Stimulated activated naive CD4-positive, alpha-beta T cell (primary cell): ENCODE measurements at regions not wholly inside any gene's neighbourhood (a gene's known extent, or its start where the extent isn't known, plus 50 kb on each side); places are given as distances from the start of the nearest gene placed in this dataset.
"Not testable (repeated sequence)": the region's sequence is repeated elsewhere in the genome, so short reads cannot be mapped to it uniquely, and the experiment has no call there.

Experiments
- DNase-seq, 6 experiments: peaks; one replicate each; lab custom pipeline; 2025; lab: John Stamatoyannopoulos, UW

DNA sequence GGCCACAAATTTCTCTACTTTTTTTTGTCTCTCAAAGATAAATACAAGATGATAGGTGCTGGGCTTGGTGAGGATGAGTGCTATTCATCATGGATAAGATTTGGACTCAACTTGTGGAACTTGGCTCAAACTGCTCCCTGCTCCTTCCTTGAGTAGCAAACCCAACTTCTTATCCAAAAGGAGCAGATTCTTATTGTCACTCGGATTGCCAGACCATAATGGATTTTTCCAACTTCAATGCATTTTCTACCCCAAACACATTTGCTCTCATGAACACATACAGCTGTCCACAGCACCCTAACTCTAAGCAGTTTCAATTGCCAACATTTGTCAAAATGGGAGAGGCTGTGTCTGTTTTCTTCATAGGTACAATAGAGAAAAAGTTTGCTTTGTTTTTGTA, 99.5 kb upstream of the APCDD1 start:
- no peak for DNase-seq

DNA sequence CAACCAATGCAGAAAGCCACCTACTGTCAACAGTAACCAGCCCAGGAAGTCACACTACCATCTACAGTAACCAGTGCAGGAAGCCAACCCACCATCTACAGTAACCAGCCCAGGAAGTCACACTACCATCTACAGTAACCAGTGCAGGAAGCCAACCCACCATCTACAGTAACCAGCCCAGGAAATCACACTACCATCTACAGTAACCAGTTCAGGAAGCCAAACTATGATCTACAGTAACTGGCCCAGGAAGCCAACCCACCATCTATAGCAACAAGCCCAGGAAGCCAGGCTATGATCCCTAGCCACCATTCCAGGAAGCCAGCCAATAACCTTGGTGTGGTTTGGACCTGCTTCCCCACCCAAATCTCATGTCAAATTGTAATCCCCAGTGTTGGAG, 97.4 kb upstream of the APCDD1 start:
- DNase-seq = not testable (repeated sequence)

DNA sequence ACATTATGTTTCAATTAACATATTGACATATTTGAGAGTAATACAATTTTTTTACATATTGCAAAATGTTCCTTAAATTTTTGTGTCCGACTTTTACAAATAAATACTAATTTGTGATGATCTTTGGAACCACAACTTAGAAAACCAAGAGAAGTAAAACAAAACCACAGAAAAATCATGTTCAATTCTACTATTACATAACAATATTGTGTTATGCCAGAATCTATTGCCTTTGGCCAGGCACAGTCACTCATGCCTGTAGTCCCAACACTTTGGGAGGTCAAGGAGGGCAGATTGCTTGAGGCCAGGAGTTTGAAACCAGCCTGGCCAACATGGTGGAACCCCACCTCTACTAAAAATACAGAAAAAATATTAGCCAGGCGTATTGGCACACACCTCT, 92.8 kb upstream of the APCDD1 start:
- no peak for DNase-seq

DNA sequence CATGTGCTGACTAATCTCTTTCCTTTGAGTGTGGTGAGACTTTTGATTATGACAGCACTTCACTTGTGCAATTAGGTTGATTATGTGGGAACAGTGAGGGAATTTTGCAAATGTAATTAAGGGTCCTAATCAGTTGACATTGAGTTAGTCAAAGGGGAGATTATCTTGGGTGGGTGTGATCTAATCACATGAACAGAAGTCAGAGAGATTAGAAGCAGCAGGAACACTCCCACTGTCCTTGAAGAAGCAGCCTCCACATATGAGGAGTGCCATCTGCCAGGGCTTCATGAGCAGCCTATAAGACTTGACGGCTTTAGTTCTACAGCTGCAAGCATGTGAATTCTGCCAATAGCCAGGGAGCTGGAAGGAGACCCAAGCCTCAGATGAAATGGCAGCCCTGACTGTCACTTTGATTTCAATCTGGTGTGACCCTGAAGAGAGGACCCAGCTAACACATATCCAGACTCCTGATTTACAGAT, 89.4 kb upstream of the APCDD1 start:
- DNase-seq = no peak

DNA sequence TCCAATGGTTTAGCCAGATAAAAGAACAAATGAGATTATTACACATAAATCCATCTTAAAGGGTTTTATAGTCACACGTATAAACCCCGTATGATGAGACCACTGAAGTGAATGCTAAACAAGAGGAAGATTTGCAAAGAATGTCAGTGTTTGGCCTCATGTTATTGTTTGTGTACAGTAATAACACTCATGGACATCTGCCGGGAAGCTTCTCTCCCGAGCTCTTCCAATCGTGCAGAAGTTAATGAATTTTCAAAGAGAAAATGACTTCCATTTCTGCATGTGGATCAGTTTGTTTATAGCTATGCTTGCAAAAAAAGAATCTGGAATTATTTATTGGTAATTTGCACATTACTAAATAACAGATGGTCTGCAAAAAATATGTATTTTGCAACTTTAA, 88.5 kb upstream of the APCDD1 start:
- no peak for DNase-seq

DNA sequence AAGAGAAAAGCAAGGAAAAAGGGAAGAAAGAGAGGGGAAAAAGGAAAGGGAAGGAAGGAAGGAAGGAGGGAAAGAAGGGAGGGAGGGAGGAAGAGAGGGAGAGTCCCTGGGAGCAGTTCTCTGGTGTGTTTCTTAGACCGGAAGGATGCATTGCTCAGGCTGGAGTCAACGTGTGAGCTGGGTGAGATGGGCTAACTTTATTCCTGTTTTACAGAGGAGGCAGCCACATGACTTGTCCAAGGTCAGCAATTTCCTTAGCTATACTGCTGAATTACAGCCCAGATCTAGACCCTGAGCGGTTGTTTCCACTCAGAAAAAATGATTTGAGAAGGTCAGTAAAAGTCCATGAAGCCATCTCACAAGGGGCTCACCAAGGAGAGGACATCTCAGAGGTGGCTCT, 86.6 kb upstream of the APCDD1 start:
- no peak for DNase-seq

DNA sequence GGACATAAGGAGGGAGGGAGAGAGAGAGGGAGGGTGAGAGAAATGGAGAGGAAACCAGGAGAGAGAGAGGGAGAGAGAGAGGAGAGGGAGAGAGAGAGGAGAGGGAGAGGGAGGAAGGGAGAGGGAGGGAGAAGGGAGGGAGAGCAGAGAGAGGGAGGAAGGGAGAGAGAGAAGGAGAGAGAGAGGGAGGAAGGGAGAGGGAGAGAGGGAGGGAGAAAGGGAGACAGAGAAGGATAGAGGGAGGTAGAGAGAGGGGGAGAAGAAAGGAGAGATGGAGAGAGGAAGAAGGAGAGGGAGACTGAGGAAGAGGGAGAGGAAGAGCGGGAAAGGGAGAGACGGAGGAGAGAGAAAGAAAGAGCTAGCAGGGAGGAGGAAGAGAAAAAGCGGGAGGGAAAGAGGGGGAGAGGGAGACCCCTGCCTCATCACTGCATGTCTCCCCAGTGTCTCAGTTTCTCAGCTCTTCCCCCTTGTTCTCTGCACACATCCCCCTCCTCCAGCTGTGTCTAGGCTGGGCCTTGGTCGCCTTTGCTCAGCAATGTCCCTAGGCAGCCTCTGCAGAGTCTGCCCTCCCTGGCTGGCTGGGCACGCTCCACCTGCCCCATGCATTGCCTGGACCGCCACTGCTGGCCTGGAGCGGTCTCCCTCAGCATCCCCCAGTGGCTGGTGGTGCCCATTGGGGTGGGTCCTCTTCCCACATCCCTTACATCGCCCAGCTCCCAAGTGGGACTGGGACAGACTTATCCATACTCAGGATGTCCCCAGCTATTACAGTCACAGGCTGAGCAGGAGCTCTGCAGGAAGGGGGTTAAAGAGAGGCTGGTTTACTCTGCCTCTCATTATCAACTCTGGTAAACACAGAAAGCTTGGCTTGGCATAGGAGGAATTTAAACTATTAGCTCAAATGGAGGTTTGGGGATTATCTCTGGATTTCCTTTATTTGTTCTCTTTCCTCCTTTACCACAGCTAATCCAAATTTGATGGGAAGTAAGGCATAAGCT, 85.7 kb upstream of the APCDD1 start:
- no peak for DNase-seq

DNA sequence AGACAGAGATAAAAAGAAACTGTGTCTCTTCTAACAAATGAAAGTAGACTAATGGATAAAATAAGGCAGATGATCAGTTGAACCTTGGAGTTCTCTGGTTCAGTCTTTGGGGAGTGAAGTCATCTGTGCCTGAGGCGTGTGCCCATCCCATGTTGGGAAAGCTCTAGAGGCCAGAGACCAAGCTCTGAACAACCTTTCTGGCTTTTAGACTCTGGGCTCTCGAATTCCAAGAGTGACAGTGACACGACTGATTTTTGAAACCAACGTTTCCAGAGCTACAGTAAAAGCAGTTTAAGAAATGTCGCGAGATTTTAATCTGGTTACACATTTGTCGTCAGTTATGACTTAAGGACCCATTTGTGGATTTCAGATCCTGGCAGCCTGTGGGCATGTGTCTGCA, 83.7 kb upstream of the APCDD1 start:
- no peak for DNase-seq

DNA sequence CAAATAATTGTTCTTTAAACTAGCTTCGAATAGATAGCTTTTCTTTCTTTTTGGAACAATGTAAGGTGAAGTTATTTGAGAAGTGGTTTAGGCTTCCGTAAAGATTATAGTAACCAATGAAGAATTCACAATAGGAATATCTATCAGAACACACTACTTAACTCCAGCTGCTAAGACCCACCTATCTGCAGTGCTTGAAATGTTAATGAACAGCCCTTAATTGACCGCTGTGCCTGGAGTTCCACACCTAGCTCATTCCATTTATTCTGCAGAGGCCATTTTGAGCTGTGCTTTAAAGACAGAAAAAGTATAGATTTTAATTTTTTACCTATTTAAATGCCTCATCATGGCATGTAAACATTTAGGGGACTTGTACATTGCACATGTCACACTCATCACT, 83.3 kb upstream of the APCDD1 start:
- no peak for DNase-seq

DNA sequence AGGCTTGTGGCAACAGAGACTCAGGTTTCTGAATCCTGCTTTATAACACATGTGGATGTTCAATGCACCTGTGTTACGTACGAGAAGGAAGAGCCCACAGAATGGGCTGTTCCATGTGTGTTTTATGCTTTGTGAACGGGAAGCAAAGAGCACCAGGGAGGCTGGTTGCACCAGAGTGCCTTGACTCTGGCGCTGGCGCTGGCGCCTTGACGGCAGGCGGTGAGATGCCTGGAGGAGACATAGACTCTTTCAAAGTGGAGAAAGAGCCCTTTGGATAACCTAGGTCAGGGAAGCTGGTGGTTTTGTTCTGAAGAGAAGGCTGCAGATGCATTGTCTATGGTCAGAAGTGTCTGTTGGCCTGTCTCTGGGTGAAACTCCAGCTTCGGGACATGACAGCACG, 80.2 kb upstream of the APCDD1 start:
- DNase-seq = no peak

DNA sequence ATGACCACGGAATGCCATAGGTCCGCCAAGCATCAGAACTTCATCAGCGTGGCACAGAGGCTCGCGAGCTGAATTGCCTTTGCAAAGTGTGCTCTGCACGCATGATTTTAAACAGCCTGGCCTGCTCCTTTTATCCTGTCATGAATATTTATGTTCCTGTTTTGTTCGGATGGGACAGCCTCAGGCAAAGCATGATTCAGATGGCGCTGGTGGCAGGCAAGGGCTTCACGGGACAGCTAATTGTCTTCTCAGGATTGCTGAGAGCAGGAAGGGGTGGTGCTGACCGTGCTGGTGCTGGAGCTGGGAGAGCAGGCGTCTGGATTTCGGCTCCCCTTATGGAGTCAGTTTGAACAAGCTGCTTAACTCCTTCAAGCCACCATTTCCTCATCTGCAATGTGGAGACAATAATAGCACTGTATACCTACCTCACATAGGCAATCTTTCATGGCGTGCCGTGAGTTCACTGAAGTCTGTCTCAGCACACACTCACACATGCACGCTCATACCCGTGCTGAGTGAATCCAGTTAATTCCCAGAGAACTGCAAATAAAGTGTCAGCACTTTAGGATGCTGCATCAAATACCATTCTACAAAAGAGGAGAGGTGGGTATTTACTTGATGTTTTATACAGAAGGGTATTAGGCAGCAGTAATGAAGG, 79.7 kb upstream of the APCDD1 start:
- DNase-seq = no peak

DNA sequence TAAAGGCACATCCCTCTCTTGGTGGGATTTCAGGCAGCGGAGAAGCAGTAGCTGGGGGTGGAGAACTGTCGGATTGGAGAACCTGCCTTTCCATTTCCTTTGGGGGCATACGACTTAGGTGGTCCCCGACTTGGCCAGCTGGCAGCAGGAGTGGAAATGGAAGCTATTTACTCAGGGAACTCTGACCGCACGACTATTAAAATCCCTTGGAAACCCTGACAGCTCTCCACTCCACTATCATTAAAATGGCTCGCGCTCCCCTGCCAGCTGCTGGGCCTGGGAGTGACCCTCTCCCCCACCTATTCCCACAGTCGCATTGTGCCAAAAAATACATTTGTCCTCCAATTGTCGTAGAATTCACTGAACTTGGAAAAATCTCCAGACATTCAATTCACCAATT, 77.7 kb upstream of the APCDD1 start:
- DNase-seq = no peak

DNA sequence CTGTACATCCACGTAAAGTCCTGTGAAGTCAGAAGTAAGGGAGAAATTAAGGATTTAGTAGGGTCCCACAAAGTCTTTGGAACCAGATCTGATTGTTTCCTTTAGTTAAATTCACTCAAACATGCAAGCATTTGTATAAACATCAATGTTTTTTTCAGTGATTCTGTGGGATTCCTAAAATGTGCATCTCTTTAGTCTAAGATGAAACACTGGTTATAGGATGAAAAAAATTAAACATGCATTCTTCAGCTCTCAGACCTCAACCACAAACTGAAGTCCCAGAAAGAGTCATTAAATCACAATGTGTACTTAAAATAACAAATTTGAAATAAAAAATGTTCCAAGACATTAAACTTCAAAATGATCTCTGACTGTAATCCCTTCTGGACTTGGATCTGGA, 76.5 kb upstream of the APCDD1 start:
- no peak for DNase-seq

DNA sequence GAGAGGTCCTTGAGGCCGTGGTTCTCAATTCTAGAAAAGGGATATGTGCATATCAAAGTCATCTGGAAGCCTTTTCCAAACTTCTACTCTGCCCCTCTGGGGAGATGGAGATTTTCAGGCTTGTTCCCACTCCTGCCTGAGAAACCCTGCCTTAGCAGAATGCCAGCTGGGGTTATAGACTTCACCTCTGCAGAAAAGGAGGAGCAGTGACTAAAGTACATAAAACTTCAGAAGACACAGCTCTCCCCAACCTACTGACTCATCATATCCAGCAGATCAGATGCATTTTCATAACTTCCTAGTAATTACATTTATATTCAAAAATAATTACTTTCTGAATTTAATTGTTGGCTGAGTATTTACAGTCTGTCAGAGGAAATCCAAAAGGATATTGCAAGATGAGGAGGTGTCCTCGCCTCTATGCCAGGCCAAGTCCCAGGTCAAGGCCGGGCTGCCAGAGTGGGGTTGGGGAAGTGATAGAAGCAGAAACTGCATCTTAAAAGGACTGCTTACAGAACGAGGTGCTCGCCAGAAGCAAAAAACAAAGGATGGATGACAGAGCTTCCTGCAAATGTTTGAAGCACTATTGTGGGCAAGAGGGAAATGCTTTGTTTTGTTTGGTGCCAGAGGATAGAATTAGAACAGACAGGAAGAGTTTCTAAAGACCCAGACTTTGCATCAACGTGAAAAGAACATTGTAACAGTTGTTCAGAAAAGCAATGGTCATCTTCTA, 75.6 kb upstream of the APCDD1 start:
- DNase-seq = no peak

DNA sequence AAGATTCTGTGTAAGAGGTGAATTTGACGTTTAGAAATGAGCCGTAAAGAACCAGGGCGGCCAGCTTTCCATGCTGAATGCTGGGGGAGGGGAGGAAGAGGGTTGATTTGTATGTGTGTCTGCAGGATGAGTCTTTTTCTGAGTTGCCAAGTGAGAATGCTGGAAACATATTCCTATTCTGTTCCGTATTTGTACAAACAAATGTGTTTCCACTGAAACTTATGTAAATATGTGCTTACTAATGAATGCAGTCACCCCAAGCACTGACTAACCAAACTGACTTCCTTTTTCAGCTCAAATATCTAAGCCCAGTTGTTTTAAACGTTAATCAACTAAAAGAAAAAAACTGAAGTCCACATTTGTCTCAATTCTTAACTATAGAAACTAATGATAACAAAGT, 74.9 kb upstream of the APCDD1 start:
- DNase-seq = no peak

DNA sequence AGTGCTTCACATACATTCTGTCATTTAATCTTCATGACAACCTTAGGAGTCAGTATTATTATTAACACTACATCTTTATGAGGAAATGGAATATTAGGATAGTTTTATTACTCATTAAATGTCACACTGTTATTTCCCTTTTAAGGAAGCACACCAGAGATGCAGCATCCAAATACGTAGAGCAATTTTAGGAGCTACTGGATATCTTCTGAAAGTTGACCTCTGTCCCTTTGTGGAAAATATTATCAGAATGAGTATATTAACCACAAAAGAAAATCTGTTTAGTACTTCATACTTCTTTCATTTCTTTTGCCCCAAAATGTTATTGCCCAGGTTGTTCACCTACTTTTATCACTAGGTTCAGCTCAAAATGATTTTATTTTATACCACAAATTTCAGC, 72.9 kb upstream of the APCDD1 start:
- no peak for DNase-seq

DNA sequence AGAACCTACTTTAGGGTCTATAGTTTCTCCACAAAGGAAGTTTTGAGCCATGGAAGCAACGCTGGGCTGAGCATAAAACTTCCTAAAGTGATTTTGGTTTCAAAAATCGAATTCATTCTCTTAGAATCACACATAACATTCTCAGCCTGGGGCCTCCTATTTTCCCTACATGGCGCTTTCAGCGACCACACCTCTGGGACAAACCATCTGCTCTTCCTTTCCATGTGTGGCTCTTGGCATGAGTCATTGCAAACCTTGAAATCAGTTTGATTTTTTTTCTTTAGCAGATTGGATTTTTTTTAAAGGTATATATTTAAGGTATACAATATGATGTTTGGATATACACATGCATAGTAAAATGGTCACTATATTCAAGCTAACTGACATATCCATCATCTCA, 72.5 kb upstream of the APCDD1 start:
- no peak for DNase-seq

DNA sequence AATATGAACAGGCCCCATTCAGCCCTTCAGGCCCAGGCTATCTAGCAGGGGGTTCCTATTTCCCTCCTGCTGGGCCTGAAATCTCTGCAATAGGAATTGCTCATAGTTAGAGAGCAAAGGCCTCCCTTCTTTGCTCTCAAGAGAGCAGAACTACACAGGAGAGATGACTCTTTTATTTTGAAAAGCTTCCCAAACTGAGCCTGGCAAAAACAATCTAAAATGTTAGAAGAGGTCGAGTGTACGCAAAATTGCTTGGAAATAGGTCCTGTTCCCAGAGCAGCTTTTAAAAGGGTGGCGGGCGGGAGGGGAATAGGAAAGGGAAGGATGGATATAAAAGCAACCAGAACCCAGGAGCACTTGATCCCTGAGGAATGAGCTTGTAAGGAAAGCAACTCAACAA, 68.4 kb upstream of the APCDD1 start:
- no peak for DNase-seq

DNA sequence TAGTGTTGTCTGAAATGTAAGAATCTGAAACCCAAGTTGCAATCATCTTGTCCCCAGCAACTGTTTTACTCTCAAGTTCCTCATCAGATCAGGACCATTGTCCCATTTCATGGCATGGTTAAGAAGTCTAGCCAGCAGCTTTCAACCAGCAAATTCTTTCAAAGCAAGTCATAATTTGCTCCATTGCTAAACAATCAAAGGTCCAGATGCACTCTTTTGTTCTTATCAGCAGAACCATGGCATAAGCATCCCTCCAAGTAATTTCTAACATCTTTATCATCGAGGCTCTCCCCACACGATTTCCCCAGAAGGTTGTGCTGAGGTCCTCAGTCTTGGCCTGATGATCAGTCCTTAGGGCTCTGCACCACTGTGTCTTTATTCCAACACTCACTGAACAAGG, 67.5 kb upstream of the APCDD1 start:
- no peak for DNase-seq

DNA sequence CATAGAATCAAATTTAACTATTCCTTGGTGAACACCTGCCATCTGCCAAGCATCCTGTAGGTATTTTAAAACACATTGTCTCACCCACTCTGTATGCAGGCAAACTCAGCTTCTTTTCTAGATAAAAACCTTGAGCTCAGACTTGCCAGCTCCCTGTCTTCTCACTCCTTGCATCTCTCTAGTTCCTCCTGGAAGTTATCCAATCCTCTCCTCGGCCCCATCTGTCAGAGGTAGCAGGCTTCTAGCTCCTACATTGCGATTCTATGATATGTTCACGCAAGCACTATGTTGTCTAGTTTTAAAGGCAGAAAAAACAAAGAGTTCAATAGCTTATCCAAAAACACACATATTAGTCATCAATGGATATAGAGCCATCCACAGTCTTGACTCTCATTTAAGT, 67.0 kb upstream of the APCDD1 start:
- no peak for DNase-seq

DNA sequence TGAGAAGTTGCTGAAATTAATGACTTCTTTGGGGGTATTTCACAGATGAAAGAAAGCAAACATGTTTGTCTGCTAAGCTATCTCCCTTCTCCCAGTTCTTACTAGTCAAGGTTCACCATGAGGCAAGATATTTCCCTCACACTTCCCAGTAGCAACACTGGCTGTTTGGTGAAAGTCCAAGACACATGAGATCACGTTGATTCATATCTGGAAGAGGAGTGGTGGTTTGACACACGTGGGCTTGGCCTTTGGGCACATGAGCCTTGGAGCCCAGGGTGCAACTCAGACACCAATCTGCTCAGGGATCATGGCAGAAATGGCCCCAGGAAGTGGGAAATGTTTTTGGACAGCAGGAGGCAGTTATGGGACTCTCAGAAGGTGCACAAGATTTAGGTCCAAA, 66.1 kb upstream of the APCDD1 start:
- DNase-seq = no peak

DNA sequence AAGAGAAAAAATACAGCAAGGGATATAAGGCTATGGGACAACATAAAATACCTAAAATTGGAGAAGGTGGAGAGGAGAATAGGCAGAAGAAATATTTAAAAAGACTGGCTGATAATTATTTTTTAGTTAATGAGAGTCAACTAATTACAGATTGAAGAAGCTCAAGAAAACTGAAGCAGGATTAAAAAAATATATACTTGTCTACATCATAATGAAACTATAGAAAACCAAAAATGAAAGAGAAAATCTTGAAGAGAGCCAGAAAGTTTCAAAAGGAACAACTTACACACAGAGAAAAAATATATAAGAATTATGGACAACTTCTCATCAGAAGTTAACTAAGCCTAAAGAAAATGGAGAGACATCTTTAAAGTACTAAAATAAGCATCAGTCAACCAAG, 62.9 kb upstream of the APCDD1 start:
- no peak for DNase-seq

DNA sequence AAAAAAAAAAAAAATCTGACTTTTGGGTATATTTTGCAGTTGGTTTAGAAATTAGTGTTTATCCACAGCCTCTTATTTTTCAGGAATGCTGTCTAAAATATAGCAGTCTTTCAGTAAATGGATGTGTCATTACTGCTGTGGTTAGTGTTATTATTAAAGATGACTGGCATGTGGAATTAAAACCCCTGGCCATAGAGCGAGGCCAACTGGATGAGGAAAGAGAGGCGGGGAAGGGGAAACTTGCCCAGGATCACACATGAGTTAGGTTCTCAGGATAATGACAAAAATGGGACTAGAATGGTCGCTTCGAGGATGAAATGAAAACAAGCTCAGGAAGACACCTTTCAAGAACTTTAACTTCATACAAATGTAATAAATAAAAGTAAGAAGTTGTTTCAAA, 57.4 kb upstream of the APCDD1 start:
- no peak for DNase-seq
